ENCODE measurements at regions not wholly inside any gene's neighbourhood (a gene's known extent, or its start where the extent isn't known, plus 50 kb on each side); places are given as distances from the start of the nearest gene placed in this dataset.

DNA sequence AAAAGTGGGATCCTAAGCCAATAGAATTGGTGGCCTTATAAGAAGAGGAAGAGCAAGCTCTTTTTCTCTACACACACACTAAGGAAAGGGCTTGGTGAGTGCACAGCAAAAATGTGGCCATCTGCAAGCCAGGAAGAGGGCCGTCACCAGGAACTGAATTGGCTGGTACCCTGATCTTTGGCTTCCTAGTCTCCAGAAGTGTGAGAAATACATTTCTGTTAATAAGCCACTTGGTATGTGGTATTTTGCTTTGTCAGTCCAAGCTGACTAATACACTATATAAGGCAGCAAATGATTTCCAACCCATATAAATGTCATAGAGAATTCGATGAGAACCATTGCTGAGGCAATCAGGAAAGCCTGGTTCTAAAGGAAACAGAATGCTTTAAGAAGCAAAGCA, 816.3 kb upstream of the SEMA6D start:
- Mint-ChIP-seq H3K27me3 (ENCODE audit: low read depth) (no peaks in the 10 kb centered on the region), H3K27ac (no peak overlapping the region), H3K4me3 (no peak overlapping the region; a peak in 1 of 5 replicates), H3K4me1 (no peaks in the 10 kb centered on the region), H3K9me3 (no peaks in the 10 kb centered on the region), H3K36me3 (ENCODE audit: insufficient read depth in 1 of 3, low read depth in 3 of 3) (no peaks in the 10 kb centered on the region)
- Histone ChIP-seq H3T11ph (ENCODE audit: low read length) (no peak overlapping the region), H3K14ac (ENCODE audit: insufficient read depth, low read length) (no peak overlapping the region), H3K9ac (ENCODE audit: extremely low read depth, insufficient read length, low read length) (no peak overlapping the region), H4K20me1 (ENCODE audit: control insufficient read depth, insufficient read depth, insufficient read length) (no peaks in the 10 kb centered on the region), H4K91ac (ENCODE audit: insufficient read length, low read depth, low read length) (no peak overlapping the region), H3K23me2 (ENCODE audit: insufficient read length, low read depth, low read length, poor library complexity, severe bottlenecking) (no peaks in the 10 kb centered on the region), H3K79me2 (ENCODE audit: insufficient read depth, low read length) (no peaks in the 10 kb centered on the region), H3K4me2 (ENCODE audit: insufficient read depth, insufficient read length, low read length) (no peak overlapping the region), H3K27me3 (ENCODE audit: insufficient read depth, low read length) (no peaks in the 10 kb centered on the region), H2BK20ac (ENCODE audit: low read depth, low read length, poor library complexity, severe bottlenecking) (no peak overlapping the region), H2BK120ac (ENCODE audit: low read depth, low read length, poor library complexity, severe bottlenecking) (no peak overlapping the region), H3K27ac (ENCODE audit: insufficient read length, low read depth, low read length) (no peak overlapping the region), H3K4me1 (ENCODE audit: insufficient read depth, low read length) (no peaks in the 10 kb centered on the region), H2AFZ (ENCODE audit: low read length) (no peak overlapping the region), H2BK5ac (ENCODE audit: insufficient read length, low read length) (no peak overlapping the region), H3K4ac (ENCODE audit: low read depth, low read length) (no peak overlapping the region), H3K56ac (ENCODE audit: insufficient read length, low read depth, low read length) (no peak overlapping the region), H3K79me1 (ENCODE audit: insufficient read depth, low read depth, low read length, poor library complexity, severe bottlenecking) (no peaks in the 10 kb centered on the region), H4K8ac (replicated peaks; ENCODE audit: insufficient read length, low read depth, low read length) (no peak overlapping the region), H3K9me3 (ENCODE audit: control insufficient read depth, low read depth, low read length) (no peaks in the 10 kb centered on the region), H3K23ac (ENCODE audit: insufficient read length, low read depth, low read length) (no peak overlapping the region), H2BK12ac (ENCODE audit: insufficient read length, low read depth, low read length) (no peak overlapping the region), H2AK5ac (ENCODE audit: insufficient read length, low read length) (no peak overlapping the region), H2BK15ac (ENCODE audit: low read depth, low read length) (no peak overlapping the region), H3K18ac (ENCODE audit: insufficient read length, low read depth, low read length) (no peak overlapping the region), H4K5ac (ENCODE audit: insufficient read length, low read depth, low read length) (no peak overlapping the region)
- no CpG with 5 or more reads among the region's 2 CpGs for WGBS (ENCODE audit: extremely low coverage, insufficient read length, low lambda C conversion rate)
- DNase-seq: no peak
- TF ChIP-seq, protein P1, sequence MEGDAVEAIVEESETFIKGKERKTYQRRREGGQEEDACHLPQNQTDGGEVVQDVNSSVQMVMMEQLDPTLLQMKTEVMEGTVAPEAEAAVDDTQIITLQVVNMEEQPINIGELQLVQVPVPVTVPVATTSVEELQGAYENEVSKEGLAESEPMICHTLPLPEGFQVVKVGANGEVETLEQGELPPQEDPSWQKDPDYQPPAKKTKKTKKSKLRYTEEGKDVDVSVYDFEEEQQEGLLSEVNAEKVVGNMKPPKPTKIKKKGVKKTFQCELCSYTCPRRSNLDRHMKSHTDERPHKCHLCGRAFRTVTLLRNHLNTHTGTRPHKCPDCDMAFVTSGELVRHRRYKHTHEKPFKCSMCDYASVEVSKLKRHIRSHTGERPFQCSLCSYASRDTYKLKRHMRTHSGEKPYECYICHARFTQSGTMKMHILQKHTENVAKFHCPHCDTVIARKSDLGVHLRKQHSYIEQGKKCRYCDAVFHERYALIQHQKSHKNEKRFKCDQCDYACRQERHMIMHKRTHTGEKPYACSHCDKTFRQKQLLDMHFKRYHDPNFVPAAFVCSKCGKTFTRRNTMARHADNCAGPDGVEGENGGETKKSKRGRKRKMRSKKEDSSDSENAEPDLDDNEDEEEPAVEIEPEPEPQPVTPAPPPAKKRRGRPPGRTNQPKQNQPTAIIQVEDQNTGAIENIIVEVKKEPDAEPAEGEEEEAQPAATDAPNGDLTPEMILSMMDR (conservative IDR thresholded peaks at IDR 0.05): no peak

Data from H9 (cell line).